ENCODE measurements at regions not wholly inside any gene's neighbourhood (a gene's known extent, or its start where the extent isn't known, plus 50 kb on each side); places are given as distances from the start of the nearest gene placed in this dataset.

DNA sequence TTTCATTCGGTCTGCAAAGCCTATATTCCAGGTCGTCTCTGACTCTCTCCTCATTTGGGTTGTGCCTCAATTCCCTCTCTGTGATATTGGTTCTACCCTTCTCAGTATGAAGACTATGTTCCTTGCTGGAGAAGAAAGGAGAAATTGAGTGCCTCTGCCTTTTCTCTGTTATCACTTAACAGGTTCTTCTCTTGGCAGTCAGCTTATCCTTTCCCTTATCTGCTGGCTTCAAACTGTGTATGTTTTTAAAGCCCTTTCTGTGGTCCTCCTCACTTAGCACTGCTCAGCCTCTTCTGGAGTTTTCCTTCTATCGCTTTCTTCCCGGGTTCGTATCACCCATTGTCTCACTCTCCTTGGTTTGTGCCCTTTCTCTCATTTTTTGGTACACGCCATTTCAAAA lies 65.3 kb upstream of the FSTL1 start:
- Histone ChIP-seq H3K27ac (ENCODE audit: low read depth, low read length) (no peak overlapping the region), H3K36me3 (ENCODE audit: control insufficient read depth, low read length) (no peaks in the 10 kb centered on the region), H3K4me2 (ENCODE audit: low read length) (no peak overlapping the region), H4K20me1 (ENCODE audit: control insufficient read depth, insufficient read depth, low read depth, low read length) (no peaks in the 10 kb centered on the region), H3K4me1 (ENCODE audit: control insufficient read depth, low read length) (no peaks in the 10 kb centered on the region), H3K27me3 (ENCODE audit: control insufficient read depth, low read length) (no peaks in the 10 kb centered on the region), H3K4me3 (ENCODE audit: low read length) (no peak overlapping the region), H3K79me2 (ENCODE audit: control insufficient read depth, low read length) (no peaks in the 10 kb centered on the region), H3F3A (ENCODE audit: control insufficient read depth, insufficient read depth) (no peaks in the 10 kb centered on the region), H3K9me3 (ENCODE audit: control insufficient read depth, insufficient read depth, low read length) (no peaks in the 10 kb centered on the region), H3K9me2 (replicated peaks; ENCODE audit: control insufficient read depth, low read length) (no peaks in the 10 kb centered on the region)
- TF ChIP-seq, protein P1, sequence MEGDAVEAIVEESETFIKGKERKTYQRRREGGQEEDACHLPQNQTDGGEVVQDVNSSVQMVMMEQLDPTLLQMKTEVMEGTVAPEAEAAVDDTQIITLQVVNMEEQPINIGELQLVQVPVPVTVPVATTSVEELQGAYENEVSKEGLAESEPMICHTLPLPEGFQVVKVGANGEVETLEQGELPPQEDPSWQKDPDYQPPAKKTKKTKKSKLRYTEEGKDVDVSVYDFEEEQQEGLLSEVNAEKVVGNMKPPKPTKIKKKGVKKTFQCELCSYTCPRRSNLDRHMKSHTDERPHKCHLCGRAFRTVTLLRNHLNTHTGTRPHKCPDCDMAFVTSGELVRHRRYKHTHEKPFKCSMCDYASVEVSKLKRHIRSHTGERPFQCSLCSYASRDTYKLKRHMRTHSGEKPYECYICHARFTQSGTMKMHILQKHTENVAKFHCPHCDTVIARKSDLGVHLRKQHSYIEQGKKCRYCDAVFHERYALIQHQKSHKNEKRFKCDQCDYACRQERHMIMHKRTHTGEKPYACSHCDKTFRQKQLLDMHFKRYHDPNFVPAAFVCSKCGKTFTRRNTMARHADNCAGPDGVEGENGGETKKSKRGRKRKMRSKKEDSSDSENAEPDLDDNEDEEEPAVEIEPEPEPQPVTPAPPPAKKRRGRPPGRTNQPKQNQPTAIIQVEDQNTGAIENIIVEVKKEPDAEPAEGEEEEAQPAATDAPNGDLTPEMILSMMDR (IDR thresholded peaks at IDR 0.05; ENCODE audit: low read depth, low read length, poor library complexity, severe bottlenecking), result no peak
- TF ChIP-seq EZH2phosphoT487 (IDR thresholded peaks at IDR 0.05; ENCODE audit: borderline replicate concordance, low read length), result no peak

DNA sequence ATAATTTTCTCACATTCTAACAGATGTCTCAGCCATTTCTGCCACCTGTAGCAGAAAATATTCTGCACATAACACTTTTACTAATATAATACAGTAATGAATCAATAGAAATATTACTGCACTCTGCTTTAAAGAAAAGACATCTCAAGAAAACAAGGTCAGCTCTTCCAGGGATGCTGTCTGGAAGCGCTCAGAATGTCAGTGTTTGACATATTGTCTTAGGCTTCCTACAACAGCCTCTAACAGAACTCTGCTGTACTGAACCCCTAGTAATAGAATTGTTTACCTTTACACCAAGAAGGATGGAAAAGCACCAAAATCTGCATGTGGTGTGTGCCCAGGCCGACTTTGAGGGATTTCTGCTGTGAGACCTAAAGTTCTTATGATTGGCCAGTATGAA lies 61.9 kb upstream of the FSTL1 start:
- Histone ChIP-seq H3K4me1 (ENCODE audit: control insufficient read depth, low read length) (no peaks in the 10 kb centered on the region), H3K36me3 (ENCODE audit: control insufficient read depth, low read length) (no peaks in the 10 kb centered on the region), H3K27ac (ENCODE audit: low read depth, low read length) (no peak overlapping the region), H3K4me2 (ENCODE audit: low read length) (no peak overlapping the region), H3K27me3 (ENCODE audit: control insufficient read depth, low read length) (no peaks in the 10 kb centered on the region), H3K9me2 (replicated peaks; ENCODE audit: control insufficient read depth, low read length) (no peaks in the 10 kb centered on the region), H4K20me1 (ENCODE audit: control insufficient read depth, insufficient read depth, low read depth, low read length) (no peaks in the 10 kb centered on the region), H3F3A (ENCODE audit: control insufficient read depth, insufficient read depth) (no peaks in the 10 kb centered on the region), H3K9me3 (ENCODE audit: control insufficient read depth, insufficient read depth, low read length) (no peaks in the 10 kb centered on the region), H3K79me2 (ENCODE audit: control insufficient read depth, low read length) (no peaks in the 10 kb centered on the region), H3K4me3 (ENCODE audit: low read length) (no peak overlapping the region)
- TF ChIP-seq, protein P1 (IDR thresholded peaks at IDR 0.05; ENCODE audit: low read depth, low read length, poor library complexity, severe bottlenecking), result no peak
- no peak for TF ChIP-seq EZH2phosphoT487 (IDR thresholded peaks at IDR 0.05; ENCODE audit: borderline replicate concordance, low read length)

DNA sequence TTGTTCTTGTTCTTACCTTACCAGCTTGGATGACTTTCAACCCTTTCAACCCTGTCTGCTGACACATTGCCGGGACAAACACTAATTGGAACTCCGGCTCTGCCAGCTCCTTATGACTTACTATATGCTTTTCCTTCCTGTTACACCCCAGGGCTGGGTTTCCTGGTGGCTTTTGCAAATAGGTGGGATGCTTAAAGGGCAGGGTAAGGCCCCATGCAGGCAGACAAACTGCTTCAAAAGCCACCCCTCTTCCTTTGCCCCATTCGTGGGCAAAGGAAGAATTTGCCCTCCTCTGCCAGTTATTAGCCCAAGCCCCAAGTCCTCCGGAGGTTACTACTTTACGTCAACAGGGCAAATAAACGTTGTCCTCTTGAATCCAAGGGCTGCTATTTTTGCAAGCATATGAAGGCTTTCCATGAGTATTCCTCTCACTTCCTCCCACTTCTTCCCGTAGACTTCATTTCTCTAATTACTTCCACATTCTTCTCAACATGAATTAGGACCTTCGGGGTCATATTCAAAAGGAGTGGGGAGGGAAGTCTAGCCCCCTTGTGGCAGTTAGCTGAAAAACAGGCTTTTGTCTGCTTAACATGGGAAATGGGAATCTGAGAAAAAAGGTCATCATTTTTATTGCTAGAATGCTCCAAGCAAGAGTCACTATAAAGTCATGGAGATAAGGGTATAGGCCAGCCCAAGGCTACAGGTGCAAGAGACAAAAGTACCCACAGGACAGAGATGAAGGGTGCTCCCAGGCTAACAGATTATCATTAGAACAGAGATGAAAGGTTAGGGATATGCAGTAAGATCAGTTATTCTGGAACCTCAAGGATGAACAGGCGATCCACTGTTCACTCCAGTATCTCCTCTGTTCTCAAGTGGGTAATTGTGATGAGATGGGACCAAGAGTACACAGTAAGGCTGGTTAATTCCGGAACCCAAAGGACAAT lies 56.3 kb upstream of the FSTL1 start:
- Histone ChIP-seq H3K79me2 (ENCODE audit: control insufficient read depth, low read length) (no peaks in the 10 kb centered on the region), H3F3A (ENCODE audit: control insufficient read depth, insufficient read depth) (no peaks in the 10 kb centered on the region), H3K36me3 (ENCODE audit: control insufficient read depth, low read length) (no peaks in the 10 kb centered on the region), H3K4me3 (ENCODE audit: low read length) (no peak overlapping the region), H3K4me2 (ENCODE audit: low read length) (no peak overlapping the region), H3K27ac (ENCODE audit: low read depth, low read length) (no peak overlapping the region), H3K4me1 (ENCODE audit: control insufficient read depth, low read length) (no peaks in the 10 kb centered on the region), H4K20me1 (ENCODE audit: control insufficient read depth, insufficient read depth, low read depth, low read length) (no peaks in the 10 kb centered on the region), H3K9me3 (ENCODE audit: control insufficient read depth, insufficient read depth, low read length) (no peaks in the 10 kb centered on the region), H3K27me3 (ENCODE audit: control insufficient read depth, low read length) (no peaks in the 10 kb centered on the region), H3K9me2 (replicated peaks; ENCODE audit: control insufficient read depth, low read length) (no peaks in the 10 kb centered on the region)
- TF ChIP-seq EZH2phosphoT487 (IDR thresholded peaks at IDR 0.05; ENCODE audit: borderline replicate concordance, low read length), result no peak
- TF ChIP-seq, protein P1 (IDR thresholded peaks at IDR 0.05; ENCODE audit: low read depth, low read length, poor library complexity, severe bottlenecking), result peak; percentile 77
